HFF-Myc (cell line): ENCODE measurements at regions not wholly inside any gene's neighbourhood (a gene's known extent, or its start where the extent isn't known, plus 50 kb on each side); places are given as distances from the start of the nearest gene placed in this dataset.

Experiments used
- DNase-seq: peaks from one replicate; pipeline ENCODE4 v3.0.0-alpha.2; 2011; ENCODE audit warnings: low read depth; ENCODE audit errors: extremely low read depth
- H3K4me3 ChIP-seq: replicated peaks from 2 replicates; pipeline ENCODE4 v1.5.1; 2011; ENCODE audit warnings: low read depth, mild to moderate bottlenecking, control low read depth, low read length
- TF ChIP-seq, protein P1 (sequence below): IDR thresholded peaks from 2 replicates; pipeline ENCODE4 v1.5.1; 2012; ENCODE audit warnings: mild to moderate bottlenecking, low read depth, low read length, control low read depth; ENCODE audit errors: missing control alignments

GRCh38 chr13:64765636-64766035 is 2464.5 kb downstream of the PCDH9 start:
- H3K4me3 ChIP-seq: no peak overlapping the region
- TF ChIP-seq, protein P1, sequence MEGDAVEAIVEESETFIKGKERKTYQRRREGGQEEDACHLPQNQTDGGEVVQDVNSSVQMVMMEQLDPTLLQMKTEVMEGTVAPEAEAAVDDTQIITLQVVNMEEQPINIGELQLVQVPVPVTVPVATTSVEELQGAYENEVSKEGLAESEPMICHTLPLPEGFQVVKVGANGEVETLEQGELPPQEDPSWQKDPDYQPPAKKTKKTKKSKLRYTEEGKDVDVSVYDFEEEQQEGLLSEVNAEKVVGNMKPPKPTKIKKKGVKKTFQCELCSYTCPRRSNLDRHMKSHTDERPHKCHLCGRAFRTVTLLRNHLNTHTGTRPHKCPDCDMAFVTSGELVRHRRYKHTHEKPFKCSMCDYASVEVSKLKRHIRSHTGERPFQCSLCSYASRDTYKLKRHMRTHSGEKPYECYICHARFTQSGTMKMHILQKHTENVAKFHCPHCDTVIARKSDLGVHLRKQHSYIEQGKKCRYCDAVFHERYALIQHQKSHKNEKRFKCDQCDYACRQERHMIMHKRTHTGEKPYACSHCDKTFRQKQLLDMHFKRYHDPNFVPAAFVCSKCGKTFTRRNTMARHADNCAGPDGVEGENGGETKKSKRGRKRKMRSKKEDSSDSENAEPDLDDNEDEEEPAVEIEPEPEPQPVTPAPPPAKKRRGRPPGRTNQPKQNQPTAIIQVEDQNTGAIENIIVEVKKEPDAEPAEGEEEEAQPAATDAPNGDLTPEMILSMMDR: no peak
- no peak for DNase-seq

GRCh38 chr13:64758521-64759244 is 2471.5 kb downstream of the PCDH9 start:
- TF ChIP-seq, protein P1: no peak
- H3K4me3 ChIP-seq: no peak overlapping the region
- no peak for DNase-seq

- H3K4me3 ChIP-seq: no peak overlapping the region
- TF ChIP-seq, protein P1: no peak
- DNase-seq: no peak
Measured at GRCh38 chr13:64756621-64757020, 2473.5 kb downstream of the PCDH9 start.

DNA sequence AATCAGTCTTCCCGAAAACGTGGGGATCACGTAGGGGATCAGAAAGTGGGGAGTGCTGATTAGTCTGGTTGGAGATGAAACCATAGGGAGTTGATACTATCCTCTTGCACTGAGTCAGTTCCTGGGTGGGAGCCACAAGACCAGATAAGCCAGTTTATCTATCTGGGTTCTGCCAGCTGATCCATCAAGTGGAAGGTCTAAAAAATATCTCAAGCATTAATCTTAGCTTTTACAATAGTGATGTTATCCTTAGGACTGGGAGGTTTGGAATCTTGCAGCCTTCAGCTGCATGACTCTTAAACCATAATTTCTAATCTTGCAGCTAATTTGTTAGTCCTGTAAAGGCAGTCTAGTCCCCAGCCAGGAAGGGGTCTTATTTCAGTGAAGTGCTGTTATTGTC is 2474.2 kb downstream of the PCDH9 start:
- TF ChIP-seq, protein P1: no peak
- no peak overlapping the region for H3K4me3 ChIP-seq
- DNase-seq: no peak

DNA sequence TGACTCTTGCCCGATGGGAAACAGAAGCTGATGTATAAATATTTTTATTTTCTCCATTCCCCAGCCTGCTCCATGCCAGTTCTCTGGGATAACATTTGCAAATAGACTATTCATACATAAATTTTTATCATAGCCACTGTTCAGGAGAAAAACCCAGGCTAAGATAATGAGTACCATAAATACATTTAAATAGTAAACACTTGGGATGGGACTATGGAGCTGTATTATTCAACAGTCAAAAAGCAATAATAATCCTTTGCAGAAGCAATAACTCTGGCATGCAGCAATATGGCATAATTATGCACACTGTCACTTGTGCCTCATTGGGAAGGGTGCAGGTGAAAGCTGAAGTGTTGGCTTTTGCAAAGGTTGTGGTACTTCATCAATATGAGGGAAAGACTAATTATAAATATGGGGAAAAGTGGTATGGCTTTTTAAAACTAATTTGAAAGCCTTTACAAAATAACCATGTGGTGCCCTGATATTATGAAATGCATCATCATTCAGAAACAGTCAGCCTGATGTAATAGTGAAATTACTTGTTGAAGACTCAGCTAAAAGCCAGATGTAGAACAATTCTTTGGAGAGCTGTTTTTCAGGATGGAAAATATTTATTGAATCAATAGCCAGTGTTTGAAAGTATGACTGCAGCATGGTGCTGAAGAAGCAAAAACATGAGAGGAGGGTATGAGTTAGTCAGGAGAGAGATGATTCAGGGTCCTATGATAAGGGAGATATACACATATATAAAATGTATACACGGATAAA is 2476.7 kb downstream of the PCDH9 start:
- H3K4me3 ChIP-seq: no peak overlapping the region
- no peak for DNase-seq
- TF ChIP-seq, protein P1: no peak

- DNase-seq: no peak
- no peak overlapping the region for H3K4me3 ChIP-seq
- TF ChIP-seq, protein P1: no peak
Measured at GRCh38 chr13:64749301-64749700, 2480.8 kb downstream of the PCDH9 start.
